GM12874 (cell line): ENCODE measurements at regions not wholly inside any gene's neighbourhood (a gene's known extent, or its start where the extent isn't known, plus 50 kb on each side); places are given as distances from the start of the nearest gene placed in this dataset.

ENCODE experiments used
- CTCF ChIP-seq: IDR thresholded peaks from 2 replicates; pipeline ENCODE4 v1.5.1; 2011; ENCODE audit warnings: low read depth, mild to moderate bottlenecking, control low read depth, low read length, moderate library complexity; ENCODE audit not compliant: insufficient read depth

- no peak for TF ChIP-seq CTCF
Observed at GRCh38 chr21:17900990-17901385, 81.8 kb upstream of the C21orf91 start.

- no peak for TF ChIP-seq CTCF
Observed at GRCh38 chr21:17900281-17900989, 81.3 kb upstream of the C21orf91 start.

- no peak for TF ChIP-seq CTCF
Observed at GRCh38 chr21:17889171-17889570, 70.0 kb upstream of the C21orf91 start.

GRCh38 chr21:17869115-17869514 is 50.0 kb upstream of the C21orf91 start:
- no peak for TF ChIP-seq CTCF
